ENCODE measurements at regions not wholly inside any gene's neighbourhood (a gene's known extent, or its start where the extent isn't known, plus 50 kb on each side); places are given as distances from the start of the nearest gene placed in this dataset.

DNA sequence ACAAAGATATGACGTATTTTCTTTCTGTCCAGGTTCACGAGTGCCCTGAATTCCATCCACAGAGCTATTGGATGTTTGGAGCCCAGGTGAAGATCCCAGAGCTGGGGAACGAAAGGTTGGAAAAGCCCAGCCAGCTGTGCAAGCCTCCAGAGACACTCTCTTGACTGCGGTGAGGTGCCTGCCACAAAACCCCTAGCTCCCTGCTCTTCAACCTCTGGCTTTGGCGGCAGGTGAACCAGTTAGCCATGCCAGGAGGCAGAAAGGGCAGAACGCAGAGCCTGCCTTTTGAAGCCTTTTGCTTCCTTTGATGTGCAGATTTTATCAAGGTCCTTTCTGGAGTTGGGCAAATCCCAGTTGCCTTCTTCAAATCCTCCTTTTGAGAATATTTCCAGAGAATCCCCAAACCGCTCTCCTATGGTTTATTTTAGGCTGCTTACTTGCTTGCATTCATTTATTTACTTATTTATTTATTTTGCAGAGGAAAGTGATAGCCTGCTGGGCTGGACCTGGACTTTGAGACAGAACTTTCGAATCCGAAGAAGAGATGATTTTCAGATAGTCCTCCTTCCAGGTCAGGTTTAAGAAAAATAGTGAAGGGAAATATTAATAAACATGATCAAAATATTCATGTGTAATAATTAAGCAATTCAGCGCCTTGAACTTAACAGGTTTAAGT, 411.2 kb upstream of the TBX3 start:
- TF ChIP-seq POLR2A (IDR thresholded peaks at IDR 0.05): no peak
- TF ChIP-seq, protein P1, sequence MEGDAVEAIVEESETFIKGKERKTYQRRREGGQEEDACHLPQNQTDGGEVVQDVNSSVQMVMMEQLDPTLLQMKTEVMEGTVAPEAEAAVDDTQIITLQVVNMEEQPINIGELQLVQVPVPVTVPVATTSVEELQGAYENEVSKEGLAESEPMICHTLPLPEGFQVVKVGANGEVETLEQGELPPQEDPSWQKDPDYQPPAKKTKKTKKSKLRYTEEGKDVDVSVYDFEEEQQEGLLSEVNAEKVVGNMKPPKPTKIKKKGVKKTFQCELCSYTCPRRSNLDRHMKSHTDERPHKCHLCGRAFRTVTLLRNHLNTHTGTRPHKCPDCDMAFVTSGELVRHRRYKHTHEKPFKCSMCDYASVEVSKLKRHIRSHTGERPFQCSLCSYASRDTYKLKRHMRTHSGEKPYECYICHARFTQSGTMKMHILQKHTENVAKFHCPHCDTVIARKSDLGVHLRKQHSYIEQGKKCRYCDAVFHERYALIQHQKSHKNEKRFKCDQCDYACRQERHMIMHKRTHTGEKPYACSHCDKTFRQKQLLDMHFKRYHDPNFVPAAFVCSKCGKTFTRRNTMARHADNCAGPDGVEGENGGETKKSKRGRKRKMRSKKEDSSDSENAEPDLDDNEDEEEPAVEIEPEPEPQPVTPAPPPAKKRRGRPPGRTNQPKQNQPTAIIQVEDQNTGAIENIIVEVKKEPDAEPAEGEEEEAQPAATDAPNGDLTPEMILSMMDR (IDR thresholded peaks at IDR 0.05 in 4 of 5, conservative IDR thresholded peaks at IDR 0.05 in 1 of 5): no peak

Data from gastrocnemius medialis (tissue), 4 donors.